ENCODE measurements at regions not wholly inside any gene's neighbourhood (a gene's known extent, or its start where the extent isn't known, plus 50 kb on each side); places are given as distances from the start of the nearest gene placed in this dataset.

DNA sequence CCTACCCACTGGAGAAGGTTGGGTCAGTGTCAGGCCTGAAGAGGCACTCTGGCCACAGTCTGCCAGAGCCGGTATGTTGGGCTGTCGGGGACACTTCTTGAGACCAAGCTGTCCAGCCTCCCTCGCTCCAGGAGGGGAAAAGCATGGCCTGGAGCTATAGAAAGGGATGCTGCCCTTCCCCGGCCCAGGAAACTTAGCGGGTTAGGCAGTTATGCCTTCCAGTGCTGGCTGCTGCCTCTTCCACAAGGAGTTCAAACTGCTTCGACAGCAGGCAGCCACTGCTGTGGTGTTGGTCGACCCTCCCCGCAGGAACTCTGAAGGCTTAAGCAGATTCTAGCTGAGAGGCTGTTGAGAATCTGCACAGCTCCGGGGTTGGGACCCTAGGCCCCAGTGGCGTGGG is 819.4 kb downstream of the DIPK2A start:
- no peak for TF ChIP-seq CTCF (conservative IDR thresholded peaks at IDR 0.05)
- TF ChIP-seq EZH2 (IDR thresholded peaks at IDR 0.05; ENCODE audit: low read depth) = no peak

Measured in PC-9 (cell line).